ENCODE measurements at regions not wholly inside any gene's neighbourhood (a gene's known extent, or its start where the extent isn't known, plus 50 kb on each side); places are given as distances from the start of the nearest gene placed in this dataset.

- Mint-ChIP-seq H3K4me3 (no peak overlapping the region), H3K36me3 (peaks cover 0 to 3% (median 0%) of the 10 kb centered on the region in 5 donors), H3K4me1 (no peaks in the 10 kb centered on the region), H3K9me3 (peaks cover 0 to 5% (median 0%) of the 10 kb centered on the region in 11 donors), H3K27ac (no peak overlapping the region), H3K27me3 (peaks cover 0 to 41% (median 13%) of the 10 kb centered on the region in 5 donors)
- intact Hi-C loops (cut with micrococcal nuclease): no loop called here
- Histone ChIP-seq H3K9me3 (ENCODE audit: control insufficient read depth in 2 of 3, low read length in 3 of 3) (no peaks in the 10 kb centered on the region), H3K36me3 (ENCODE audit: control insufficient read depth in 2 of 3, insufficient read depth in 3 of 3, low read length in 3 of 3) (no peaks in the 10 kb centered on the region), H3K27ac (ENCODE audit: low read depth, low read length) (no peak overlapping the region), H3K4me1 (ENCODE audit: control insufficient read depth in 2 of 2, insufficient read depth in 2 of 2, low read length in 2 of 2) (no peaks in the 10 kb centered on the region), H3K4me3 (ENCODE audit: low read length) (no peak overlapping the region), H3K27me3 (ENCODE audit: control insufficient read depth in 2 of 2, insufficient read depth in 2 of 2, low read length in 2 of 2) (no peaks in the 10 kb centered on the region)
- ATAC-seq: no peak
- CTCF ChIA-PET: no interaction called here
- POLR2A ChIA-PET: no interaction called here
- no peak for DNase-seq
Measured at GRCh38 chr22:27648074-27648473, 153.5 kb downstream of the MN1 start.

DNA sequence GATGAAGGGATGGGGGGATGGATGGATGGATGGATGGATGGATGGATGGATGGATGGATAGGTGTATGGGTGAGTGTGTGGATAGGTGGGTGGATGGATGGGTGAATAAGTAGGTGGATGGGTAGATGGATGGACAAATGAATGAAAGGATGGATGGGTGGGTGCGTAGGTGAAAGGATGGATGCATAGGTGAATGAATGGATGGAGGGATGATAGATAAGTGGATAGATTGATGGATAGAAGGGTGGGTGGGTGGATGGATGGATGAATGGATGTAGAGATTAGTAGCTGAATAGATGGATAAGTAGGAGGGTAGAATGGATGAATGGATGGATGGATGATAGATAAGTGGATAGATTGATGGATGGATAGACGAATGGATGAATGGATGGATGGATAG, 152.7 kb downstream of the MN1 start:
- Mint-ChIP-seq H3K9me3 (peaks cover 0 to 5% (median 0%) of the 10 kb centered on the region in 11 donors), H3K27ac (no peak overlapping the region), H3K27me3 (peaks cover 0 to 38% (median 13%) of the 10 kb centered on the region in 5 donors), H3K4me1 (no peaks in the 10 kb centered on the region), H3K36me3 (peaks cover 0 to 3% (median 0%) of the 10 kb centered on the region in 5 donors), H3K4me3 (no peak overlapping the region)
- ChIA-PET POLR2A (no interaction called here), CTCF (no interaction called here)
- Histone ChIP-seq H3K9me3 (ENCODE audit: control insufficient read depth in 2 of 3, low read length in 3 of 3) (no peaks in the 10 kb centered on the region), H3K27ac (ENCODE audit: low read depth, low read length) (no peak overlapping the region), H3K4me1 (ENCODE audit: control insufficient read depth in 2 of 2, insufficient read depth in 2 of 2, low read length in 2 of 2) (no peaks in the 10 kb centered on the region), H3K4me3 (ENCODE audit: low read length) (no peak overlapping the region), H3K27me3 (ENCODE audit: control insufficient read depth in 2 of 2, insufficient read depth in 2 of 2, low read length in 2 of 2) (no peaks in the 10 kb centered on the region), H3K36me3 (ENCODE audit: control insufficient read depth in 2 of 3, insufficient read depth in 3 of 3, low read length in 3 of 3) (no peaks in the 10 kb centered on the region)
- intact Hi-C loops (cut with micrococcal nuclease): no loop called here
- ATAC-seq: no peak
- DNase-seq: no peak

DNA sequence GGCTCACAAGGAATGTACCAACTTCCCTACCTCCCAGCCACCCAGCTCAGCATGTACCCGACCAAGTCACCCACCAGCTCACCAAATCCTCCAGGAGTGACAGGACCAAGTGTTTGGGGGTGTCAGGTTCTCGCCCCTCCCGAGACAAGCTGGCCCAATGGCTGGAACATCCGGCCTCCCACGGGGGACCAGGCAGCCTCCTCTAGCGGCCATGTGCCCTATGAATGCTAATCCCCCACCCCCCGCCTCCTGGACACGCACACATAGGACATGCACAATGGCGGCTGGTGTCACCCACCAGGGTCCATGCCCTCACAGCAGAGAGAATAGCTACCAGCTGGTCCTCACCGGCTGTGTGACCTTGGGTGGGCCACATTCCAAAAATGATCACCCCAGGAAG, 151.0 kb downstream of the MN1 start:
- Mint-ChIP-seq H3K27me3 (peaks cover 0 to 31% (median 13%) of the 10 kb centered on the region in 5 donors), H3K9me3 (peaks cover 0 to 8% (median 4%) of the 10 kb centered on the region in 11 donors), H3K4me3 (no peak overlapping the region), H3K27ac (no peak overlapping the region), H3K36me3 (peaks cover 0 to 3% (median 0%) of the 10 kb centered on the region in 5 donors), H3K4me1 (no peaks in the 10 kb centered on the region)
- POLR2A ChIA-PET: no interaction called here
- Histone ChIP-seq H3K36me3 (ENCODE audit: control insufficient read depth in 2 of 3, insufficient read depth in 3 of 3, low read length in 3 of 3) (no peaks in the 10 kb centered on the region), H3K9me3 (ENCODE audit: control insufficient read depth in 2 of 3, low read length in 3 of 3) (peaks cover 0 to 5% (median 0%) of the 10 kb centered on the region in 3 experiments), H3K27me3 (ENCODE audit: control insufficient read depth in 2 of 2, insufficient read depth in 2 of 2, low read length in 2 of 2) (no peaks in the 10 kb centered on the region), H3K4me3 (ENCODE audit: low read length) (no peak overlapping the region), H3K4me1 (ENCODE audit: control insufficient read depth in 2 of 2, insufficient read depth in 2 of 2, low read length in 2 of 2) (no peaks in the 10 kb centered on the region), H3K27ac (ENCODE audit: low read depth, low read length) (no peak overlapping the region)
- DNase-seq (no peak), ATAC-seq (no peak)
- CTCF ChIA-PET: no interaction called here
- intact Hi-C loops (cut with micrococcal nuclease): no loop called here

- Histone ChIP-seq H3K4me1 (ENCODE audit: control insufficient read depth in 2 of 2, insufficient read depth in 2 of 2, low read length in 2 of 2) (no peaks in the 10 kb centered on the region), H3K27me3 (ENCODE audit: control insufficient read depth in 2 of 2, insufficient read depth in 2 of 2, low read length in 2 of 2) (no peaks in the 10 kb centered on the region), H3K36me3 (ENCODE audit: control insufficient read depth in 2 of 3, insufficient read depth in 3 of 3, low read length in 3 of 3) (no peaks in the 10 kb centered on the region), H3K4me3 (ENCODE audit: low read length) (no peak overlapping the region), H3K27ac (ENCODE audit: low read depth, low read length) (no peak overlapping the region), H3K9me3 (ENCODE audit: control insufficient read depth in 2 of 3, low read length in 3 of 3) (peaks cover 0 to 9% (median 0%) of the 10 kb centered on the region in 3 experiments)
- CTCF ChIA-PET: no interaction called here
- no peaks in the 10 kb centered on the region for H3K4me1 Mint-ChIP-seq
- POLR2A ChIA-PET: no interaction called here
- intact Hi-C loops (cut with micrococcal nuclease): no loop called here
- DNase-seq: no peak
- no peak overlapping the region for H3K4me3 Mint-ChIP-seq
- peaks cover 0 to 3% (median 0%) of the 10 kb centered on the region in 5 donors for H3K36me3 Mint-ChIP-seq
- peaks cover 0 to 31% (median 13%) of the 10 kb centered on the region in 5 donors for H3K27me3 Mint-ChIP-seq
- H3K27ac Mint-ChIP-seq: no peak overlapping the region
- ATAC-seq: no peak
- peaks cover 0 to 11% (median 6%) of the 10 kb centered on the region in 11 donors for H3K9me3 Mint-ChIP-seq
Measured at GRCh38 chr22:27650985-27651384, 150.6 kb downstream of the MN1 start.

GRCh38 chr22:27651486-27651885, 150.1 kb downstream of the MN1 start:
- Histone ChIP-seq H3K9me3 (ENCODE audit: control insufficient read depth in 2 of 3, low read length in 3 of 3) (peaks cover 0 to 14% (median 0%) of the 10 kb centered on the region in 3 experiments), H3K4me1 (ENCODE audit: control insufficient read depth in 2 of 2, insufficient read depth in 2 of 2, low read length in 2 of 2) (no peaks in the 10 kb centered on the region), H3K36me3 (ENCODE audit: control insufficient read depth in 2 of 3, insufficient read depth in 3 of 3, low read length in 3 of 3) (no peaks in the 10 kb centered on the region), H3K4me3 (ENCODE audit: low read length) (no peak overlapping the region), H3K27me3 (ENCODE audit: control insufficient read depth in 2 of 2, insufficient read depth in 2 of 2, low read length in 2 of 2) (no peaks in the 10 kb centered on the region), H3K27ac (ENCODE audit: low read depth, low read length) (no peak overlapping the region)
- DNase-seq (no peak), ATAC-seq (no peak)
- Mint-ChIP-seq H3K9me3 (peaks cover 0 to 16% (median 10%) of the 10 kb centered on the region in 11 donors), H3K27me3 (peaks cover 0 to 31% (median 13%) of the 10 kb centered on the region in 5 donors), H3K4me1 (no peaks in the 10 kb centered on the region), H3K36me3 (peaks cover 0 to 3% (median 0%) of the 10 kb centered on the region in 5 donors), H3K27ac (no peak overlapping the region), H3K4me3 (no peak overlapping the region)
- intact Hi-C loops (cut with micrococcal nuclease): no loop called here
- ChIA-PET CTCF (no interaction called here), POLR2A (no interaction called here)

- no peaks in the 10 kb centered on the region for H3K4me1 Mint-ChIP-seq
- no peak overlapping the region for H3K4me3 ChIP-seq (ENCODE audit: low read length)
- H3K9me3 ChIP-seq (ENCODE audit: control insufficient read depth in 2 of 3, low read length in 3 of 3): peaks cover 0 to 19% (median 0%) of the 10 kb centered on the region in 3 experiments
- POLR2A ChIA-PET: no interaction called here
- DNase-seq (no peak), ATAC-seq (no peak)
- H3K4me1 ChIP-seq (ENCODE audit: control insufficient read depth in 2 of 2, insufficient read depth in 2 of 2, low read length in 2 of 2): no peaks in the 10 kb centered on the region
- CTCF ChIA-PET: no interaction called here
- H3K36me3 ChIP-seq (ENCODE audit: control insufficient read depth in 2 of 3, insufficient read depth in 3 of 3, low read length in 3 of 3): no peaks in the 10 kb centered on the region
- intact Hi-C loops (cut with micrococcal nuclease): no loop called here
- H3K27ac Mint-ChIP-seq: no peak overlapping the region
- H3K27me3 ChIP-seq (ENCODE audit: control insufficient read depth in 2 of 2, insufficient read depth in 2 of 2, low read length in 2 of 2): no peaks in the 10 kb centered on the region
- peaks cover 0 to 30% (median 11%) of the 10 kb centered on the region in 11 donors for H3K9me3 Mint-ChIP-seq
- H3K27ac ChIP-seq (ENCODE audit: low read depth, low read length): no peak overlapping the region
- no peak overlapping the region for H3K4me3 Mint-ChIP-seq
- H3K27me3 Mint-ChIP-seq: peaks cover 0 to 24% (median 6%) of the 10 kb centered on the region in 5 donors
- H3K36me3 Mint-ChIP-seq: peaks cover 0 to 3% (median 0%) of the 10 kb centered on the region in 5 donors
Measured at GRCh38 chr22:27654546-27655445, 146.8 kb downstream of the MN1 start.

Data from naive thymus-derived CD4-positive, alpha-beta T cell (primary cell).